Neural cell (in vitro differentiated cells): ENCODE measurements at regions not wholly inside any gene's neighbourhood (a gene's known extent, or its start where the extent isn't known, plus 50 kb on each side); places are given as distances from the start of the nearest gene placed in this dataset.

Experiments used
- H2AFZ ChIP-seq: fragments of 200-600, 300-800 bp; sonication (generic), shearing (Covaris generic); 2 replicates; pipeline ENCODE4 v1.6.0; 2014; ENCODE audit warnings: low read depth, mild to moderate bottlenecking, antibody characterized with exemption, low read length, moderate library complexity
- H3F3A ChIP-seq: fragments of 200-600 bp; shearing (Covaris generic); 2 replicates; pipeline ENCODE4 v1.6.1; 2016; ENCODE audit warnings: mild to moderate bottlenecking, moderate library complexity, mixed read lengths, antibody characterized with exemption, low read length; ENCODE audit not compliant: insufficient read depth, poor library complexity, severe bottlenecking
- H3K27ac ChIP-seq: fragments of 200-600, 300-800 bp; sonication (generic), shearing (Covaris generic); 2 replicates; pipeline ENCODE4 v1.5.1; 2014; ENCODE audit warnings: mild to moderate bottlenecking, low read length, moderate library complexity
- H3K27me3 ChIP-seq: fragments of 300-800, 200-600 bp; sonication (generic), shearing (Covaris generic); 2 replicates; pipeline ENCODE4 v1.6.0; 2014; ENCODE audit warnings: mild to moderate bottlenecking, low read depth, low read length, moderate library complexity; ENCODE audit not compliant: insufficient read depth
- H3K36me3 ChIP-seq: fragments of 300-800, 200-600 bp; sonication (generic), shearing (Covaris generic); 2 replicates; pipeline ENCODE4 v1.5.1; 2014; ENCODE audit warnings: mild to moderate bottlenecking, antibody characterized with exemption, low read length, moderate library complexity; ENCODE audit not compliant: insufficient read depth
- H3K4me2 ChIP-seq: fragments of 300-800, 200-600 bp; sonication (generic), shearing (Covaris generic); 2 replicates; pipeline ENCODE4 v1.6.0; 2014; ENCODE audit warnings: mild to moderate bottlenecking, low read length
- H3K4me3 ChIP-seq: fragments of 300-800, 200-600 bp; sonication (generic), shearing (Covaris generic); 2 replicates; pipeline ENCODE4 v1.5.1; 2014; ENCODE audit warnings: mild to moderate bottlenecking, low read length, moderate library complexity
- H3K79me2 ChIP-seq: fragments of 200-600 bp; shearing (Covaris generic); replicated peaks from 2 replicates; pipeline ENCODE4 v1.6.0; 2014; ENCODE audit warnings: mild to moderate bottlenecking, low read length, moderate library complexity; ENCODE audit not compliant: insufficient read depth
- H3K9ac ChIP-seq: fragments of 300-800, 200-600 bp; sonication (generic), shearing (Covaris generic); 2 replicates; pipeline ENCODE4 v1.6.1; 2016; ENCODE audit warnings: mild to moderate bottlenecking, low read length, mixed read lengths
- H3K9me2 ChIP-seq: fragments of 200-600 bp; shearing (Covaris generic); 2 replicates; pipeline ENCODE4 v1.6.1; 2016; ENCODE audit warnings: mild to moderate bottlenecking, low read length, mixed read lengths; ENCODE audit not compliant: insufficient read depth
- H3K9me3 ChIP-seq: fragments of 200-600, 300-800 bp; sonication (generic), shearing (Covaris generic); 2 replicates; pipeline ENCODE4 v1.6.1; 2016; ENCODE audit warnings: mild to moderate bottlenecking, mixed run types, low read length, moderate library complexity, mixed read lengths
- H4K20me1 ChIP-seq: fragments of 200-600 bp; shearing (Covaris generic); 2 replicates; pipeline ENCODE4 v1.6.1; 2016; ENCODE audit warnings: mild to moderate bottlenecking, mixed run types; ENCODE audit not compliant: insufficient read depth
- CTCF ChIP-seq: fragments of 450-650 bp; IDR thresholded peaks from 2 replicates; pipeline ENCODE4 v1.5.1; 2014; ENCODE audit warnings: antibody characterized with exemption, mild to moderate bottlenecking, moderate library complexity; ENCODE audit not compliant: poor library complexity, severe bottlenecking
- EP300 ChIP-seq: fragments of 450-650 bp; conservative IDR thresholded peaks from 2 replicates; pipeline ENCODE4 v1.6.1; 2014; ENCODE audit warnings: antibody characterized with exemption, mild to moderate bottlenecking, moderate library complexity; ENCODE audit not compliant: poor library complexity, severe bottlenecking
- EZH2 ChIP-seq: fragments of 200-600, 300-800 bp; shearing (Covaris generic), sonication (generic); IDR thresholded peaks from 2 replicates; pipeline ENCODE4 v1.6.1; 2014; ENCODE audit warnings: antibody characterized with exemption, low read length, borderline replicate concordance, mild to moderate bottlenecking; ENCODE audit not compliant: insufficient read depth, poor library complexity, severe bottlenecking
- MXI1 ChIP-seq: fragments of 450-650 bp; conservative IDR thresholded peaks from 2 replicates; pipeline ENCODE4 v1.6.1; 2014; ENCODE audit warnings: antibody characterized with exemption, mild to moderate bottlenecking; ENCODE audit not compliant: poor library complexity, severe bottlenecking
- POLR2AphosphoS5 ChIP-seq: IDR thresholded peaks from 2 replicates; pipeline ENCODE4 v1.6.1; 2012
- RAD21 ChIP-seq: fragments of 450-650 bp; conservative IDR thresholded peaks from 2 replicates; pipeline ENCODE4 v1.6.1; 2014; ENCODE audit warnings: antibody characterized with exemption, mild to moderate bottlenecking, moderate library complexity
- REST ChIP-seq: IDR thresholded peaks from 2 replicates; pipeline ENCODE4 v1.6.1; 2012; ENCODE audit warnings: borderline replicate concordance
- SMC3 ChIP-seq: fragments of 450-650 bp; conservative IDR thresholded peaks from 2 replicates; pipeline ENCODE4 v1.6.1; 2014; ENCODE audit warnings: antibody characterized with exemption, mild to moderate bottlenecking, moderate library complexity; ENCODE audit not compliant: poor library complexity
- TAF1 ChIP-seq: IDR thresholded peaks from 2 replicates; pipeline ENCODE4 v1.6.1; 2012; ENCODE audit warnings: low read depth

GRCh38 chr21:33136847-33137502, 67.0 kb downstream of the OLIG1 start:
- TF ChIP-seq SMC3 (no peak), MXI1 (no peak), RAD21 (no peak)
- H3K4me2 ChIP-seq, result no peak overlapping the region
- no peaks in the 10 kb centered on the region for H4K20me1 ChIP-seq
- H3F3A ChIP-seq, result no peaks in the 10 kb centered on the region
- H3K9ac ChIP-seq, result no peak overlapping the region
- no peaks in the 10 kb centered on the region for H3K9me3 ChIP-seq
- H3K4me3 ChIP-seq, result no peak overlapping the region
- H3K27me3 ChIP-seq, result peaks cover 7% of the 10 kb centered on the region
- H3K36me3 ChIP-seq, result no peaks in the 10 kb centered on the region
- H3K27ac ChIP-seq, result no peak overlapping the region
- no peaks in the 10 kb centered on the region for H3K9me2 ChIP-seq
- no peak overlapping the region for H2AFZ ChIP-seq
- H3K79me2 ChIP-seq, result no peaks in the 10 kb centered on the region

- Histone ChIP-seq H3F3A (no peaks in the 10 kb centered on the region), H4K20me1 (no peaks in the 10 kb centered on the region), H2AFZ (no peak overlapping the region), H3K27me3 (peaks cover 7% of the 10 kb centered on the region), H3K79me2 (no peaks in the 10 kb centered on the region), H3K4me3 (no peak overlapping the region), H3K9me3 (no peaks in the 10 kb centered on the region), H3K27ac (no peak overlapping the region), H3K9ac (no peak overlapping the region), H3K36me3 (no peaks in the 10 kb centered on the region), H3K4me2 (no peak overlapping the region), H3K9me2 (no peaks in the 10 kb centered on the region)
- TF ChIP-seq REST (no peak), RAD21 (no peak), CTCF (no peak), SMC3 (no peak), POLR2AphosphoS5 (no peak), MXI1 (no peak), EZH2 (no peak), TAF1 (no peak), EP300 (no peak)
Measured at GRCh38 chr21:33139084-33139483, 69.1 kb downstream of the OLIG1 start.
